Esophagus muscularis mucosa (tissue), 4 donors: ENCODE measurements at regions not wholly inside any gene's neighbourhood (a gene's known extent, or its start where the extent isn't known, plus 50 kb on each side); places are given as distances from the start of the nearest gene placed in this dataset.

Experiments used
- DNase-seq: peaks from one replicate; pipeline ENCODE4 v3.0.0-alpha.2; 2017; ENCODE audit errors: extremely low spot score
- H3K27ac ChIP-seq, 4 donors: fragments of 200-600 bp; sonication (generic); replicated peaks in 1 of 4; 1 replicate in 3 of 4; 2 replicates in 1 of 4; pipeline ENCODE4 v1.5.1; 2016 to 2019; ENCODE audit warnings: mild to moderate bottlenecking in 1 of 4
- H3K27me3 ChIP-seq, 4 donors: fragments of 200-600 bp; sonication (generic); one replicate each; pipeline versions ENCODE4 v1.5.1 to v1.6.0; 2016 to 2019
- H3K36me3 ChIP-seq, 4 donors: fragments of 200-600 bp; sonication (generic); one replicate each; pipeline ENCODE4 v1.5.1; 2016 to 2019
- H3K4me1 ChIP-seq, 4 donors: fragments of 200-600 bp; sonication (generic); one replicate each; pipeline ENCODE4 v1.5.1; 2016 to 2019
- H3K4me3 ChIP-seq, 4 donors: fragments of 200-600 bp; sonication (generic); 1 replicate in 2 of 4; 2 replicates in 2 of 4; pipeline ENCODE4 v1.5.1; 2016 to 2019; ENCODE audit warnings: mild to moderate bottlenecking in 4 of 4, moderate library complexity in 1 of 4
- H3K9me3 ChIP-seq, 4 donors: fragments of 200-600 bp; sonication (generic); 1 replicate in 3 of 4; 2 replicates in 1 of 4; pipeline ENCODE4 v1.5.1; 2016 to 2019
- CTCF ChIP-seq, 3 experiments: fragments of 200-600 bp in 2 of 3; fragments of 450-650 bp in 1 of 3; sonication (generic) in 2 of 3; IDR thresholded peaks; one replicate each; pipeline ENCODE4 v1.5.1; 2017 to 2019; ENCODE audit warnings: antibody characterized with exemption in 3 of 3, mild to moderate bottlenecking in 2 of 3, moderate library complexity in 1 of 3
- EP300 ChIP-seq: sonication (generic); formaldehyde crosslinking; IDR thresholded peaks from one replicate; pipeline ENCODE4 v1.6.1; 2017; ENCODE audit warnings: antibody characterized with exemption
- POLR2A ChIP-seq: fragments of 450-650 bp; IDR thresholded peaks from one replicate; pipeline ENCODE4 v1.6.1; 2017; ENCODE audit warnings: antibody characterized with exemption, moderate library complexity, mild to moderate bottlenecking, low read depth
- POLR2AphosphoS5 ChIP-seq, 2 donors: sonication (generic); formaldehyde crosslinking; IDR thresholded peaks; one replicate each; pipeline ENCODE4 v1.6.1; 2017; ENCODE audit warnings: antibody characterized with exemption in 2 of 2
- WGBS: methylation state at CpG from one replicate; pipeline ENCODE4 v1.1.5; 2018; 5-methylcytosine and 5-hydroxymethylcytosine counted together
- intact Hi-C: fragments of 100-400 bp; cut with DNase I; formaldehyde crosslinking; loops from one replicate; pipeline ENCODE4 v1.15.1; 2023

GRCh38 chr15:93479715-93480114, 390.7 kb upstream of the RGMA start:
- Histone ChIP-seq H3K4me1 (peaks cover 0 to 4% (median 0%) of the 10 kb centered on the region in 4 donors), H3K27me3 (no peaks in the 10 kb centered on the region), H3K36me3 (no peaks in the 10 kb centered on the region), H3K4me3 (no peak overlapping the region), H3K9me3 (no peaks in the 10 kb centered on the region), H3K27ac (no peak overlapping the region)
- DNase-seq = no peak
- TF ChIP-seq POLR2AphosphoS5 (IDR thresholded peaks at IDR 0.05) (peak in 1 of 2 donors; percentile 31), EP300 (no peak)
- WGBS = 56% methylated on average over 2 of the region's 2 CpGs
- intact Hi-C loops = no loop called here

GRCh38 chr15:93478947-93479346, 389.9 kb upstream of the RGMA start:
- intact Hi-C loops = no loop called here
- H3K36me3 ChIP-seq = no peaks in the 10 kb centered on the region
- H3K4me1 ChIP-seq = peaks cover 0 to 4% (median 0%) of the 10 kb centered on the region in 4 donors
- no peaks in the 10 kb centered on the region for H3K27me3 ChIP-seq
- no peak overlapping the region for H3K27ac ChIP-seq
- H3K9me3 ChIP-seq = no peaks in the 10 kb centered on the region
- 80% methylated on average over 5 of the region's 5 CpGs for WGBS
- H3K4me3 ChIP-seq = no peak overlapping the region
- TF ChIP-seq EP300 = no peak
- TF ChIP-seq POLR2AphosphoS5 (IDR thresholded peaks at IDR 0.05) = no peak
- TF ChIP-seq POLR2A = no peak
- DNase-seq = no peak

- H3K27ac ChIP-seq = no peak overlapping the region
- no peak overlapping the region for H3K4me3 ChIP-seq
- TF ChIP-seq EP300 (no peak), POLR2AphosphoS5 (IDR thresholded peaks at IDR 0.05) (no peak), CTCF (IDR thresholded peaks at IDR 0.05) (no peak), POLR2A (no peak)
- intact Hi-C loops = no loop called here
- no peaks in the 10 kb centered on the region for H3K36me3 ChIP-seq
- DNase-seq = no peak
- H3K4me1 ChIP-seq = peaks cover 0 to 4% (median 0%) of the 10 kb centered on the region in 4 donors
- 67% methylated on average over 4 of the region's 4 CpGs for WGBS
- no peaks in the 10 kb centered on the region for H3K9me3 ChIP-seq
- no peaks in the 10 kb centered on the region for H3K27me3 ChIP-seq
These were observed 388.7 kb upstream of the RGMA start for GRCh38 chr15:93477721-93478120.

- WGBS = 57% methylated on average over 4 of the region's 4 CpGs
- no peak for DNase-seq
- Histone ChIP-seq H3K4me1 (peaks cover 0 to 4% (median 0%) of the 10 kb centered on the region in 4 donors), H3K36me3 (no peaks in the 10 kb centered on the region), H3K27me3 (no peaks in the 10 kb centered on the region), H3K27ac (no peak overlapping the region), H3K9me3 (no peaks in the 10 kb centered on the region), H3K4me3 (no peak overlapping the region)
- intact Hi-C loops = no loop called here
- TF ChIP-seq POLR2A = no peak
- TF ChIP-seq EP300 = no peak
- TF ChIP-seq CTCF (IDR thresholded peaks at IDR 0.05) = no peak
- no peak for TF ChIP-seq POLR2AphosphoS5 (IDR thresholded peaks at IDR 0.05)
These were observed 388.2 kb upstream of the RGMA start for GRCh38 chr15:93477188-93477587.

- Histone ChIP-seq H3K4me1 (peaks cover 0 to 4% (median 0%) of the 10 kb centered on the region in 4 donors), H3K9me3 (no peaks in the 10 kb centered on the region), H3K27ac (no peak overlapping the region), H3K36me3 (no peaks in the 10 kb centered on the region), H3K4me3 (no peak overlapping the region), H3K27me3 (no peaks in the 10 kb centered on the region)
- TF ChIP-seq POLR2AphosphoS5 (IDR thresholded peaks at IDR 0.05) (no peak), POLR2A (no peak), CTCF (IDR thresholded peaks at IDR 0.05) (no peak), EP300 (no peak)
- intact Hi-C loops = no loop called here
- peak; percentile 60 for DNase-seq
- 80% methylated on average over 8 of the region's 8 CpGs for WGBS
These were observed 387.6 kb upstream of the RGMA start for GRCh38 chr15:93476491-93477177.
